Neural cell (in vitro differentiated cells): ENCODE measurements at regions not wholly inside any gene's neighbourhood (a gene's known extent, or its start where the extent isn't known, plus 50 kb on each side); places are given as distances from the start of the nearest gene placed in this dataset.

Experiments used
- H2AFZ ChIP-seq: fragments of 200-600, 300-800 bp; sonication (generic), shearing (Covaris generic); 2 replicates; pipeline ENCODE4 v1.6.0; 2014; ENCODE audit warnings: low read depth, mild to moderate bottlenecking, antibody characterized with exemption, low read length, moderate library complexity
- H3F3A ChIP-seq: fragments of 200-600 bp; shearing (Covaris generic); 2 replicates; pipeline ENCODE4 v1.6.1; 2016; ENCODE audit warnings: mild to moderate bottlenecking, moderate library complexity, mixed read lengths, antibody characterized with exemption, low read length; ENCODE audit not compliant: insufficient read depth, poor library complexity, severe bottlenecking
- H3K27ac ChIP-seq: fragments of 200-600, 300-800 bp; sonication (generic), shearing (Covaris generic); 2 replicates; pipeline ENCODE4 v1.5.1; 2014; ENCODE audit warnings: mild to moderate bottlenecking, low read length, moderate library complexity
- H3K27me3 ChIP-seq: fragments of 300-800, 200-600 bp; sonication (generic), shearing (Covaris generic); 2 replicates; pipeline ENCODE4 v1.6.0; 2014; ENCODE audit warnings: mild to moderate bottlenecking, low read depth, low read length, moderate library complexity; ENCODE audit not compliant: insufficient read depth
- H3K36me3 ChIP-seq: fragments of 300-800, 200-600 bp; sonication (generic), shearing (Covaris generic); 2 replicates; pipeline ENCODE4 v1.5.1; 2014; ENCODE audit warnings: mild to moderate bottlenecking, antibody characterized with exemption, low read length, moderate library complexity; ENCODE audit not compliant: insufficient read depth
- H3K4me2 ChIP-seq: fragments of 300-800, 200-600 bp; sonication (generic), shearing (Covaris generic); 2 replicates; pipeline ENCODE4 v1.6.0; 2014; ENCODE audit warnings: mild to moderate bottlenecking, low read length
- H3K4me3 ChIP-seq: fragments of 300-800, 200-600 bp; sonication (generic), shearing (Covaris generic); 2 replicates; pipeline ENCODE4 v1.5.1; 2014; ENCODE audit warnings: mild to moderate bottlenecking, low read length, moderate library complexity
- H3K79me2 ChIP-seq: fragments of 200-600 bp; shearing (Covaris generic); replicated peaks from 2 replicates; pipeline ENCODE4 v1.6.0; 2014; ENCODE audit warnings: mild to moderate bottlenecking, low read length, moderate library complexity; ENCODE audit not compliant: insufficient read depth
- H3K9ac ChIP-seq: fragments of 300-800, 200-600 bp; sonication (generic), shearing (Covaris generic); 2 replicates; pipeline ENCODE4 v1.6.1; 2016; ENCODE audit warnings: mild to moderate bottlenecking, low read length, mixed read lengths
- H3K9me2 ChIP-seq: fragments of 200-600 bp; shearing (Covaris generic); 2 replicates; pipeline ENCODE4 v1.6.1; 2016; ENCODE audit warnings: mild to moderate bottlenecking, low read length, mixed read lengths; ENCODE audit not compliant: insufficient read depth
- H3K9me3 ChIP-seq: fragments of 200-600, 300-800 bp; sonication (generic), shearing (Covaris generic); 2 replicates; pipeline ENCODE4 v1.6.1; 2016; ENCODE audit warnings: mild to moderate bottlenecking, mixed run types, low read length, moderate library complexity, mixed read lengths
- H4K20me1 ChIP-seq: fragments of 200-600 bp; shearing (Covaris generic); 2 replicates; pipeline ENCODE4 v1.6.1; 2016; ENCODE audit warnings: mild to moderate bottlenecking, mixed run types; ENCODE audit not compliant: insufficient read depth
- EP300 ChIP-seq: fragments of 450-650 bp; conservative IDR thresholded peaks from 2 replicates; pipeline ENCODE4 v1.6.1; 2014; ENCODE audit warnings: antibody characterized with exemption, mild to moderate bottlenecking, moderate library complexity; ENCODE audit not compliant: poor library complexity, severe bottlenecking
- EZH2 ChIP-seq: fragments of 200-600, 300-800 bp; shearing (Covaris generic), sonication (generic); IDR thresholded peaks from 2 replicates; pipeline ENCODE4 v1.6.1; 2014; ENCODE audit warnings: antibody characterized with exemption, low read length, borderline replicate concordance, mild to moderate bottlenecking; ENCODE audit not compliant: insufficient read depth, poor library complexity, severe bottlenecking
- MXI1 ChIP-seq: fragments of 450-650 bp; conservative IDR thresholded peaks from 2 replicates; pipeline ENCODE4 v1.6.1; 2014; ENCODE audit warnings: antibody characterized with exemption, mild to moderate bottlenecking; ENCODE audit not compliant: poor library complexity, severe bottlenecking
- POLR2AphosphoS5 ChIP-seq: IDR thresholded peaks from 2 replicates; pipeline ENCODE4 v1.6.1; 2012
- RAD21 ChIP-seq: fragments of 450-650 bp; conservative IDR thresholded peaks from 2 replicates; pipeline ENCODE4 v1.6.1; 2014; ENCODE audit warnings: antibody characterized with exemption, mild to moderate bottlenecking, moderate library complexity
- SMC3 ChIP-seq: fragments of 450-650 bp; conservative IDR thresholded peaks from 2 replicates; pipeline ENCODE4 v1.6.1; 2014; ENCODE audit warnings: antibody characterized with exemption, mild to moderate bottlenecking, moderate library complexity; ENCODE audit not compliant: poor library complexity
- TAF1 ChIP-seq: IDR thresholded peaks from 2 replicates; pipeline ENCODE4 v1.6.1; 2012; ENCODE audit warnings: low read depth
- TF ChIP-seq, protein P1 (sequence below): IDR thresholded peaks from 2 replicates; pipeline ENCODE4 v1.6.1; 2012; ENCODE audit warnings: borderline replicate concordance
- TF ChIP-seq, protein P2 (sequence below): fragments of 450-650 bp; IDR thresholded peaks from 2 replicates; pipeline ENCODE4 v1.5.1; 2014; ENCODE audit warnings: antibody characterized with exemption, mild to moderate bottlenecking, moderate library complexity; ENCODE audit not compliant: poor library complexity, severe bottlenecking

DNA sequence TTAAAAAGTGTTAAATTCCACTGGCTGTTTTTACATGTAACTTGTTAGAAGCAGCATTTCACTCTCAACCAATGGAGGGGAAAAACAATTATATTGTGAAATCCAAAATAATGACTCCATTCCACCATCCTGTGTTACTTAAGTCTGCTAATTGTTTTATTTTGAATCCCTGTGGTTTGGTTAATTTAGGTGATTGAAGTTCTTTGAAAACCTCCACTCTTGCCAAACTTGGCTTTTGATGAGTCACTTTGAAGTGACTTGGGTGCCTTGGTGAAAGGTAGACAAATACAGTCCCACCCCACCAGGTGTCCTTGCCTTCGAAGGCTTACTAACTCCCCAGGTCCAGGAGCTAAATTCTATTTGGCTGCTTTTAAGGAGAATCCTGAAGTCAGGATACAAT, 1303.8 kb upstream of the NRXN1 start:
- no peaks in the 10 kb centered on the region for H3K36me3 ChIP-seq
- TF ChIP-seq, protein P1, sequence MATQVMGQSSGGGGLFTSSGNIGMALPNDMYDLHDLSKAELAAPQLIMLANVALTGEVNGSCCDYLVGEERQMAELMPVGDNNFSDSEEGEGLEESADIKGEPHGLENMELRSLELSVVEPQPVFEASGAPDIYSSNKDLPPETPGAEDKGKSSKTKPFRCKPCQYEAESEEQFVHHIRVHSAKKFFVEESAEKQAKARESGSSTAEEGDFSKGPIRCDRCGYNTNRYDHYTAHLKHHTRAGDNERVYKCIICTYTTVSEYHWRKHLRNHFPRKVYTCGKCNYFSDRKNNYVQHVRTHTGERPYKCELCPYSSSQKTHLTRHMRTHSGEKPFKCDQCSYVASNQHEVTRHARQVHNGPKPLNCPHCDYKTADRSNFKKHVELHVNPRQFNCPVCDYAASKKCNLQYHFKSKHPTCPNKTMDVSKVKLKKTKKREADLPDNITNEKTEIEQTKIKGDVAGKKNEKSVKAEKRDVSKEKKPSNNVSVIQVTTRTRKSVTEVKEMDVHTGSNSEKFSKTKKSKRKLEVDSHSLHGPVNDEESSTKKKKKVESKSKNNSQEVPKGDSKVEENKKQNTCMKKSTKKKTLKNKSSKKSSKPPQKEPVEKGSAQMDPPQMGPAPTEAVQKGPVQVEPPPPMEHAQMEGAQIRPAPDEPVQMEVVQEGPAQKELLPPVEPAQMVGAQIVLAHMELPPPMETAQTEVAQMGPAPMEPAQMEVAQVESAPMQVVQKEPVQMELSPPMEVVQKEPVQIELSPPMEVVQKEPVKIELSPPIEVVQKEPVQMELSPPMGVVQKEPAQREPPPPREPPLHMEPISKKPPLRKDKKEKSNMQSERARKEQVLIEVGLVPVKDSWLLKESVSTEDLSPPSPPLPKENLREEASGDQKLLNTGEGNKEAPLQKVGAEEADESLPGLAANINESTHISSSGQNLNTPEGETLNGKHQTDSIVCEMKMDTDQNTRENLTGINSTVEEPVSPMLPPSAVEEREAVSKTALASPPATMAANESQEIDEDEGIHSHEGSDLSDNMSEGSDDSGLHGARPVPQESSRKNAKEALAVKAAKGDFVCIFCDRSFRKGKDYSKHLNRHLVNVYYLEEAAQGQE = no peak
- no peak for TF ChIP-seq POLR2AphosphoS5
- no peak for TF ChIP-seq RAD21
- TF ChIP-seq MXI1 = no peak
- TF ChIP-seq EZH2 = no peak
- TF ChIP-seq, protein P2, sequence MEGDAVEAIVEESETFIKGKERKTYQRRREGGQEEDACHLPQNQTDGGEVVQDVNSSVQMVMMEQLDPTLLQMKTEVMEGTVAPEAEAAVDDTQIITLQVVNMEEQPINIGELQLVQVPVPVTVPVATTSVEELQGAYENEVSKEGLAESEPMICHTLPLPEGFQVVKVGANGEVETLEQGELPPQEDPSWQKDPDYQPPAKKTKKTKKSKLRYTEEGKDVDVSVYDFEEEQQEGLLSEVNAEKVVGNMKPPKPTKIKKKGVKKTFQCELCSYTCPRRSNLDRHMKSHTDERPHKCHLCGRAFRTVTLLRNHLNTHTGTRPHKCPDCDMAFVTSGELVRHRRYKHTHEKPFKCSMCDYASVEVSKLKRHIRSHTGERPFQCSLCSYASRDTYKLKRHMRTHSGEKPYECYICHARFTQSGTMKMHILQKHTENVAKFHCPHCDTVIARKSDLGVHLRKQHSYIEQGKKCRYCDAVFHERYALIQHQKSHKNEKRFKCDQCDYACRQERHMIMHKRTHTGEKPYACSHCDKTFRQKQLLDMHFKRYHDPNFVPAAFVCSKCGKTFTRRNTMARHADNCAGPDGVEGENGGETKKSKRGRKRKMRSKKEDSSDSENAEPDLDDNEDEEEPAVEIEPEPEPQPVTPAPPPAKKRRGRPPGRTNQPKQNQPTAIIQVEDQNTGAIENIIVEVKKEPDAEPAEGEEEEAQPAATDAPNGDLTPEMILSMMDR = no peak
- TF ChIP-seq TAF1 = no peak
- no peak for TF ChIP-seq SMC3
- no peak for TF ChIP-seq EP300
- no peak overlapping the region for H3K4me3 ChIP-seq
- no peaks in the 10 kb centered on the region for H3K9me3 ChIP-seq
- H3K9me2 ChIP-seq = no peaks in the 10 kb centered on the region
- no peak overlapping the region for H2AFZ ChIP-seq
- no peak overlapping the region for H3K27ac ChIP-seq
- H4K20me1 ChIP-seq = no peaks in the 10 kb centered on the region
- no peaks in the 10 kb centered on the region for H3K79me2 ChIP-seq
- H3F3A ChIP-seq = no peaks in the 10 kb centered on the region
- H3K4me2 ChIP-seq = no peak overlapping the region
- H3K27me3 ChIP-seq = no peaks in the 10 kb centered on the region
- H3K9ac ChIP-seq = no peak overlapping the region

DNA sequence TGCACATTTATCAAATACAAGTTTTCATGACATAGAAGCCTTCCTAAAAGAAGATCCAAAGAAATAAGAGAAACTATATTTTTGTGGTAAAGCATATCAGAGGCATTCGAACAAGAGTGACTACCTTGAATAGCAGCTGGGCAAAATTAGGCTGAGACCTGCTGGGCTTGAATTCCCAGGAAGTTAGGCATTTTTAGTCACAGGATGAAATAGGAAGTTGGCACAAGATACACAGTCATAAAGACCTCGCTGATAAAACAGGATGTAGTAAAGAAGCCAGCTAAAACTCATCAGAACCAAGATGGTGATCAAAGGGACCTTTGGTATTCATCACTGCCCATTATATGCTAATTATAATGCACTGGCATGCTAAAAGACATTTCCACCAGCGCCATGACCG, 1302.3 kb upstream of the NRXN1 start:
- Histone ChIP-seq H2AFZ (no peak overlapping the region), H3K36me3 (no peaks in the 10 kb centered on the region), H3F3A (no peaks in the 10 kb centered on the region), H3K4me2 (no peak overlapping the region), H3K79me2 (no peaks in the 10 kb centered on the region), H3K9me2 (no peaks in the 10 kb centered on the region), H3K27ac (no peak overlapping the region), H3K9me3 (no peaks in the 10 kb centered on the region), H4K20me1 (no peaks in the 10 kb centered on the region), H3K27me3 (no peaks in the 10 kb centered on the region), H3K9ac (no peak overlapping the region), H3K4me3 (no peak overlapping the region)
- TF ChIP-seq SMC3 (no peak), RAD21 (no peak), POLR2AphosphoS5 (no peak), EP300 (no peak), MXI1 (no peak)

DNA sequence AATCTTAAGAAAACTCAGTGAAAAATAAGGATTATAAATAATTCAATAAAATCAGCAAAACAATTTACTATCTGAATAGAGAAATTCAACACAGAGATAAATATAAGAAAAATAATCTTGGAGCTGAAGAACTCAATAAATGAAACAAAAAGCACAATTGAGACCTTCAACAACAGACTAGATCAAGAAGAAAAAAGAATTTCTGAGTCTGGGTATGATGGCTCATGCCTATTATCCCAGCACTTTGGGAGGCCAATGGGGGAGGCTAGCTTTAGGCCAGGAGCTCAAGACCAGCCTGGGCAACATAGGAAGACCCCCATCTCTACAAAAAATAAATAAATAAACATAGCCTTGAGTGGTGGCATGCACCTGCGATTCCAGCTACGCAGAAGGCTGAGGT, 1295.7 kb upstream of the NRXN1 start:
- H3K36me3 ChIP-seq = no peaks in the 10 kb centered on the region
- no peaks in the 10 kb centered on the region for H3K9me3 ChIP-seq
- H3F3A ChIP-seq = no peaks in the 10 kb centered on the region
- H3K79me2 ChIP-seq = no peaks in the 10 kb centered on the region
- H3K9ac ChIP-seq = no peak overlapping the region
- no peak overlapping the region for H3K4me3 ChIP-seq
- no peaks in the 10 kb centered on the region for H3K9me2 ChIP-seq
- TF ChIP-seq SMC3 = no peak
- TF ChIP-seq MXI1 = no peak
- no peak for TF ChIP-seq EP300
- no peak for TF ChIP-seq EZH2
- TF ChIP-seq POLR2AphosphoS5 = no peak
- TF ChIP-seq TAF1 = no peak
- TF ChIP-seq, protein P1 = no peak
- no peak for TF ChIP-seq RAD21
- TF ChIP-seq, protein P2 = no peak
- no peak overlapping the region for H2AFZ ChIP-seq
- H3K27me3 ChIP-seq = no peaks in the 10 kb centered on the region
- no peak overlapping the region for H3K27ac ChIP-seq
- H4K20me1 ChIP-seq = no peaks in the 10 kb centered on the region
- no peak overlapping the region for H3K4me2 ChIP-seq
